Breast epithelium (tissue), 3 donors: ENCODE measurements at regions not wholly inside any gene's neighbourhood (a gene's known extent, or its start where the extent isn't known, plus 50 kb on each side); places are given as distances from the start of the nearest gene placed in this dataset.

Source experiments
- POLR2AphosphoS5 ChIP-seq, 3 donors: sonication (generic); formaldehyde crosslinking; IDR thresholded peaks; one replicate each; pipeline ENCODE4 v1.6.1; 2017; ENCODE audit warnings: antibody characterized with exemption in 3 of 3
- TF ChIP-seq, protein P1 (sequence below), 3 donors: fragments of 450-650 bp; IDR thresholded peaks; one replicate each; pipeline ENCODE4 v1.5.1; 2016 to 2017; ENCODE audit warnings: antibody characterized with exemption in 3 of 3, mild to moderate bottlenecking in 3 of 3, moderate library complexity in 3 of 3

- TF ChIP-seq, protein P1, sequence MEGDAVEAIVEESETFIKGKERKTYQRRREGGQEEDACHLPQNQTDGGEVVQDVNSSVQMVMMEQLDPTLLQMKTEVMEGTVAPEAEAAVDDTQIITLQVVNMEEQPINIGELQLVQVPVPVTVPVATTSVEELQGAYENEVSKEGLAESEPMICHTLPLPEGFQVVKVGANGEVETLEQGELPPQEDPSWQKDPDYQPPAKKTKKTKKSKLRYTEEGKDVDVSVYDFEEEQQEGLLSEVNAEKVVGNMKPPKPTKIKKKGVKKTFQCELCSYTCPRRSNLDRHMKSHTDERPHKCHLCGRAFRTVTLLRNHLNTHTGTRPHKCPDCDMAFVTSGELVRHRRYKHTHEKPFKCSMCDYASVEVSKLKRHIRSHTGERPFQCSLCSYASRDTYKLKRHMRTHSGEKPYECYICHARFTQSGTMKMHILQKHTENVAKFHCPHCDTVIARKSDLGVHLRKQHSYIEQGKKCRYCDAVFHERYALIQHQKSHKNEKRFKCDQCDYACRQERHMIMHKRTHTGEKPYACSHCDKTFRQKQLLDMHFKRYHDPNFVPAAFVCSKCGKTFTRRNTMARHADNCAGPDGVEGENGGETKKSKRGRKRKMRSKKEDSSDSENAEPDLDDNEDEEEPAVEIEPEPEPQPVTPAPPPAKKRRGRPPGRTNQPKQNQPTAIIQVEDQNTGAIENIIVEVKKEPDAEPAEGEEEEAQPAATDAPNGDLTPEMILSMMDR (IDR thresholded peaks at IDR 0.05) = no peak
- no peak for TF ChIP-seq POLR2AphosphoS5 (IDR thresholded peaks at IDR 0.05)
Observed at GRCh38 chr2:5974477-5974876, 282.3 kb downstream of the SOX11 start.
